ENCODE measurements at regions not wholly inside any gene's neighbourhood (a gene's known extent, or its start where the extent isn't known, plus 50 kb on each side); places are given as distances from the start of the nearest gene placed in this dataset.

DNA sequence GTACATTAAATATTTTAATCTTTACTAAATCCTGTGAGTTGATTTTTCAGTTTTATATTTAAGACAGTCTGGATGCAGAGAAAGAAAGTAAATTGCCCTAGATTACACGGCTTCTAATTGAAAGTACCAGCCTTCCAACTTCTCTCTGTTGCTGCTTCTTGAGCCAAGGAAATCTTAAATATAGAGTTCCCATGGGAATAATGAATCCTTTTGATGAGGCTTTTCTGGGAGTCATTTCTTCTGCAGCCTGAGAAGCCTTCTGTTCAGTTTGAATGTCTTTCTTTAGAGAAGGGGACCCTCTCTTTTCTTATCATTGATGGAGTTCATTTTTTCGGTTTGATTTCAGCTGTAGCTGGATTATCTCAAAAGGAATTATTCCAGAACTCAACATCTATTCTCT, 317.3 kb upstream of the PTPRD start:
- H3K4me3 ChIP-seq (ENCODE audit: control insufficient read depth in 1 of 7, extremely low read depth in 1 of 7, insufficient read depth in 4 of 7, low read depth in 2 of 7, low read length in 6 of 7): no peak overlapping the region
- CTCF ChIA-PET: no interaction called here
- no peak overlapping the region for H3K27ac ChIP-seq (ENCODE audit: insufficient read depth in 1 of 2, low read depth in 1 of 2, low read length in 2 of 2, poor library complexity in 1 of 2, severe bottlenecking in 2 of 2)
- H3K4me1 ChIP-seq (ENCODE audit: control extremely low read depth in 1 of 4, control insufficient read depth in 4 of 4, insufficient read depth in 4 of 4, low read length in 3 of 4): no peaks in the 10 kb centered on the region
- H3K36me3 ChIP-seq (ENCODE audit: control insufficient read depth in 4 of 4, insufficient read depth in 4 of 4, low read length in 3 of 4): no peaks in the 10 kb centered on the region
- POLR2A ChIA-PET: no interaction called here
- WGBS (ENCODE audit: insufficient coverage): 100% methylated on average over 1 of the region's 2 CpGs
- H3K9me3 ChIP-seq (ENCODE audit: control extremely low read depth in 1 of 5, control insufficient read depth in 4 of 5, insufficient read depth in 2 of 5, low read depth in 1 of 5, low read length in 4 of 5): no peaks in the 10 kb centered on the region
- no peaks in the 10 kb centered on the region for H3K27me3 ChIP-seq (replicated peaks in 2 of 5; ENCODE audit: control insufficient read depth in 4 of 5, insufficient read depth in 5 of 5, low read length in 4 of 5)
- no peak for DNase-seq

DNA sequence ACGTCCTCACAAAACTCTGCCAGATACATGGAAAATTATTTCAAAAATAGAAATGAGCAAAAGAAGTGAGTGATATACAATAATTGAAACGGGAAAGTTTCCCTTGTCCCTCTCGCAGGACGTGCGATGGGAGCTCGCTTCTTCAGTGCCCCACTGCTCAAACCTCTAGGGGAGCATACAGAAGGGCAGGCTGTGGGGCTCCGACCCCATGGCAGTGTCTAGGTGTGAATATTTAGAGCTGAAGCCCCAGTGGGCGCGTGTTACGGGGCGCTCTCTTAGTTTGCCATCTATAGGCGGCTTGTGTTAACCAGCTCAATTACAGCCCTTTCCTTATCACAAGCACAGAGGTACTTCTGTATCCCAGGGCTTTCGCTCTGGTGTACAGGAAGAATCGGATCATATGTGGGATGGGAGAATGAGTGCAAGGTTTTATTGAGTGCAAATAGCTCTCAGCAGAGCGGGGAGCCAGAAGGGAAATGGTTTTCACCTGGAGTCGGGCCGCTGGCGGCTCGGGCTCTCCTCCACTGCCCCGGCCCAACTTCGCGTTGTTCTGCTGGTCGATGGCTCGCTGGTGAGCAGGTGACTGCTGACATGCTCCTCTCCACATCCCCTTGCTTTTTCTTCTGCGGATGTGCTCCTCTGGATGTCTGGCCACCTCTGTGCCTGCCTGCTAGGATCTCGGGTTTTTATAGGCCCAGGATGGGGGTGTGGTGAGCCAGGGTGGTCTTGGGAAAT, 334.0 kb upstream of the PTPRD start:
- no peak overlapping the region for H3K27ac ChIP-seq (ENCODE audit: insufficient read depth in 1 of 2, low read depth in 1 of 2, low read length in 2 of 2, poor library complexity in 1 of 2, severe bottlenecking in 2 of 2)
- H3K4me1 ChIP-seq (ENCODE audit: control extremely low read depth in 1 of 4, control insufficient read depth in 4 of 4, insufficient read depth in 4 of 4, low read length in 3 of 4): no peaks in the 10 kb centered on the region
- H3K4me3 ChIP-seq (ENCODE audit: control insufficient read depth in 1 of 7, extremely low read depth in 1 of 7, insufficient read depth in 4 of 7, low read depth in 2 of 7, low read length in 6 of 7): no peak overlapping the region
- 97% methylated on average over 12 of the region's 26 CpGs for WGBS (ENCODE audit: insufficient coverage)
- CTCF ChIA-PET: no interaction called here
- H3K27me3 ChIP-seq (replicated peaks in 2 of 5; ENCODE audit: control insufficient read depth in 4 of 5, insufficient read depth in 5 of 5, low read length in 4 of 5): no peaks in the 10 kb centered on the region
- no peaks in the 10 kb centered on the region for H3K9me3 ChIP-seq (ENCODE audit: control extremely low read depth in 1 of 5, control insufficient read depth in 4 of 5, insufficient read depth in 2 of 5, low read depth in 1 of 5, low read length in 4 of 5)
- DNase-seq: no peak
- H3K36me3 ChIP-seq (ENCODE audit: control insufficient read depth in 4 of 4, insufficient read depth in 4 of 4, low read length in 3 of 4): no peaks in the 10 kb centered on the region
- POLR2A ChIA-PET: no interaction called here

DNA sequence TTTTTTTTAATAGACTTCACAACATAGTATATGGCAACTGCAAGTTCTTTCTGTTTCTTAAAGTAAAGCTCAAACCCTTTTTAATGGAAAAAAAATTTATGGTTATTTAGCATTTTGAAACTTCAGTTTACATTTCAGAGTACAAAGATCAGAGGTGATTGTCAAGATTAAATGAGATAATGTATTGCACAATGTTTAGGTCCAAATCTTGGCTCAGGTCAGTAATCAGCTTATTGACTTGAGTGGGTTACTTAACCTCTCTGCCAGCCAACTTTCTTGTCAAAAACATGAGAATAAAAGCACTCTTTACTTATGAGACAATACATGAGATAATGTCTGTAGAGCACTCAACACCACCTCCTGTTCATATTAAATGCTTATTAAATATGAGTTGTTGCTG, 345.1 kb upstream of the PTPRD start:
- ChIA-PET CTCF (no interaction called here), POLR2A (interaction anchor here (0.6 kb wide), 1 partner anchor 119 kb away, joined by 3 read pairs; no protein-coding TSS in a partner anchor)
- DNase-seq: no peak
- Histone ChIP-seq H3K27ac (ENCODE audit: insufficient read depth in 1 of 2, low read depth in 1 of 2, low read length in 2 of 2, poor library complexity in 1 of 2, severe bottlenecking in 2 of 2) (no peak overlapping the region), H3K36me3 (ENCODE audit: control insufficient read depth in 4 of 4, insufficient read depth in 4 of 4, low read length in 3 of 4) (no peaks in the 10 kb centered on the region), H3K9me3 (ENCODE audit: control extremely low read depth in 1 of 5, control insufficient read depth in 4 of 5, insufficient read depth in 2 of 5, low read depth in 1 of 5, low read length in 4 of 5) (no peaks in the 10 kb centered on the region), H3K4me1 (ENCODE audit: control extremely low read depth in 1 of 4, control insufficient read depth in 4 of 4, insufficient read depth in 4 of 4, low read length in 3 of 4) (no peaks in the 10 kb centered on the region), H3K27me3 (replicated peaks in 2 of 5; ENCODE audit: control insufficient read depth in 4 of 5, insufficient read depth in 5 of 5, low read length in 4 of 5) (no peaks in the 10 kb centered on the region), H3K4me3 (ENCODE audit: control insufficient read depth in 1 of 7, extremely low read depth in 1 of 7, insufficient read depth in 4 of 7, low read depth in 2 of 7, low read length in 6 of 7) (no peak overlapping the region)

DNA sequence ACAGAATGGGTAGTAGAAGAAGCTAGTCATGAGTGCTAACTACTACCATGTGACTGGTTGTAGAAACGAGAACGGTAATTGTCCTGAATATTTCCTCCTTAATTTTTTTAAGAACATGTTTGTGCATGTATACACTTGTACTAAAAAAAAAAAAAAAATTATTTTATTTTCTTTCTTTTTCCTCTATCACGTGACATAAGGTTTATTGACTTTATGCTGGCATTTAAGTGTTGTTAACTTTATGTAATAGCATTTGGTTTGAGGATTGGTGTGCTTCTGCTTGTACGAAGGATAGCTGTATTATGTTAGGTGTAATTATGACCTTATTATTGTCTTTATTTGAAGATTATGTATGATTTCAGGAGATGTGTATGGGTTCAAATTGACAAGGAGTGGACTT, 349.1 kb upstream of the PTPRD start:
- no peaks in the 10 kb centered on the region for H3K9me3 ChIP-seq (ENCODE audit: control extremely low read depth in 1 of 5, control insufficient read depth in 4 of 5, insufficient read depth in 2 of 5, low read depth in 1 of 5, low read length in 4 of 5)
- H3K4me1 ChIP-seq (ENCODE audit: control extremely low read depth in 1 of 4, control insufficient read depth in 4 of 4, insufficient read depth in 4 of 4, low read length in 3 of 4): no peaks in the 10 kb centered on the region
- ChIA-PET POLR2A (no interaction called here), CTCF (no interaction called here)
- no peaks in the 10 kb centered on the region for H3K36me3 ChIP-seq (ENCODE audit: control insufficient read depth in 4 of 4, insufficient read depth in 4 of 4, low read length in 3 of 4)
- WGBS (ENCODE audit: insufficient coverage): no CpG with 5 or more reads among the region's 4 CpGs
- no peaks in the 10 kb centered on the region for H3K27me3 ChIP-seq (replicated peaks in 2 of 5; ENCODE audit: control insufficient read depth in 4 of 5, insufficient read depth in 5 of 5, low read length in 4 of 5)
- no peak for DNase-seq
- no peak overlapping the region for H3K4me3 ChIP-seq (ENCODE audit: control insufficient read depth in 1 of 7, extremely low read depth in 1 of 7, insufficient read depth in 4 of 7, low read depth in 2 of 7, low read length in 6 of 7)
- no peak overlapping the region for H3K27ac ChIP-seq (ENCODE audit: insufficient read depth in 1 of 2, low read depth in 1 of 2, low read length in 2 of 2, poor library complexity in 1 of 2, severe bottlenecking in 2 of 2)

DNA sequence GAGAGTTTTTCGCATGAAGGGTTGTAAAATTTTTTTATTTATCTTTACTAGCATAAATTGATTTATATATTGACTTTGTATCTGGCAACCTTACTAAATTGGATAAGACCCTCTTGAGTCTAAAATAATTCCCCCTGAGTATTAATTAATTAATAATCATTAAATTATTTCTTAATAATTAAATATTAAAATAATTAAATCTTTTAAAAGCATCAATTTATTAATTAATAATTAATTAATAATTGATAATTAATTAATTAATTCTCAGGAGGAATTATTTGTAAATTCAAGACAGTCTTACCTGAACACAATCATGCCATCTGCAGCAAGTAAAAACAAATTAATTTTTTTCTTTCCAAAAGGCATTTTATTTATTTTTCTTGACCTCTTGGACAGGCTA, 370.4 kb upstream of the PTPRD start:
- no peak for DNase-seq
- ChIA-PET POLR2A (no interaction called here), CTCF (no interaction called here)
- no peaks in the 10 kb centered on the region for H3K27me3 ChIP-seq (replicated peaks in 2 of 5; ENCODE audit: control insufficient read depth in 4 of 5, insufficient read depth in 5 of 5, low read length in 4 of 5)
- H3K27ac ChIP-seq (ENCODE audit: insufficient read depth in 1 of 2, low read depth in 1 of 2, low read length in 2 of 2, poor library complexity in 1 of 2, severe bottlenecking in 2 of 2): no peak overlapping the region
- no CpG with 5 or more reads among the region's 1 CpG for WGBS (ENCODE audit: insufficient coverage)
- no peaks in the 10 kb centered on the region for H3K36me3 ChIP-seq (ENCODE audit: control insufficient read depth in 4 of 4, insufficient read depth in 4 of 4, low read length in 3 of 4)
- no peaks in the 10 kb centered on the region for H3K9me3 ChIP-seq (ENCODE audit: control extremely low read depth in 1 of 5, control insufficient read depth in 4 of 5, insufficient read depth in 2 of 5, low read depth in 1 of 5, low read length in 4 of 5)
- H3K4me3 ChIP-seq (ENCODE audit: control insufficient read depth in 1 of 7, extremely low read depth in 1 of 7, insufficient read depth in 4 of 7, low read depth in 2 of 7, low read length in 6 of 7): no peak overlapping the region
- H3K4me1 ChIP-seq (ENCODE audit: control extremely low read depth in 1 of 4, control insufficient read depth in 4 of 4, insufficient read depth in 4 of 4, low read length in 3 of 4): no peaks in the 10 kb centered on the region

DNA sequence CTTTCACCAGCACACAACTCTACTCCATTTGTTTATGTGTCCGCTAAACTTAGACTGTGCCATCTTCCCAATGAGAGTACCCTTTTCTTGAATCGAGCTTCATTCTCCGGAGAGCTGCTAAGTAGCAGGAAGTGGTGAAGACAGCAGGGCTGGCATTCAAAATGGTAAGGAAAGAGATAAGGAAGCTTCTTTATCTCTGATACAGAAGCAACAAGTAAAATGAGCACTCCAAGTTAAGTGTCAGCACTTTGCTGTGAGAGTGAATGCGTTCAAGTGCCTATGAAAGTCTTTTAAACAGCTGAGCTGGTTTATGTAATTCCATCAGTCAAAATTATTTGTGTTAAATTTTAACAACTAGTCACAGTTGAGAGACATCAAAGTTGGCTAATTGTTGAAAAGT, 386.8 kb upstream of the PTPRD start:
- no peaks in the 10 kb centered on the region for H3K36me3 ChIP-seq (ENCODE audit: control insufficient read depth in 4 of 4, insufficient read depth in 4 of 4, low read length in 3 of 4)
- no peaks in the 10 kb centered on the region for H3K9me3 ChIP-seq (ENCODE audit: control extremely low read depth in 1 of 5, control insufficient read depth in 4 of 5, insufficient read depth in 2 of 5, low read depth in 1 of 5, low read length in 4 of 5)
- ChIA-PET POLR2A (no interaction called here), CTCF (no interaction called here)
- DNase-seq: no peak
- H3K4me3 ChIP-seq (ENCODE audit: control insufficient read depth in 1 of 7, extremely low read depth in 1 of 7, insufficient read depth in 4 of 7, low read depth in 2 of 7, low read length in 6 of 7): no peak overlapping the region
- WGBS (ENCODE audit: insufficient coverage): 80% methylated on average over 3 of the region's 4 CpGs
- H3K27ac ChIP-seq (ENCODE audit: insufficient read depth in 1 of 2, low read depth in 1 of 2, low read length in 2 of 2, poor library complexity in 1 of 2, severe bottlenecking in 2 of 2): no peak overlapping the region
- H3K27me3 ChIP-seq (replicated peaks in 2 of 5; ENCODE audit: control insufficient read depth in 4 of 5, insufficient read depth in 5 of 5, low read length in 4 of 5): no peaks in the 10 kb centered on the region
- H3K4me1 ChIP-seq (ENCODE audit: control extremely low read depth in 1 of 4, control insufficient read depth in 4 of 4, insufficient read depth in 4 of 4, low read length in 3 of 4): no peaks in the 10 kb centered on the region

DNA sequence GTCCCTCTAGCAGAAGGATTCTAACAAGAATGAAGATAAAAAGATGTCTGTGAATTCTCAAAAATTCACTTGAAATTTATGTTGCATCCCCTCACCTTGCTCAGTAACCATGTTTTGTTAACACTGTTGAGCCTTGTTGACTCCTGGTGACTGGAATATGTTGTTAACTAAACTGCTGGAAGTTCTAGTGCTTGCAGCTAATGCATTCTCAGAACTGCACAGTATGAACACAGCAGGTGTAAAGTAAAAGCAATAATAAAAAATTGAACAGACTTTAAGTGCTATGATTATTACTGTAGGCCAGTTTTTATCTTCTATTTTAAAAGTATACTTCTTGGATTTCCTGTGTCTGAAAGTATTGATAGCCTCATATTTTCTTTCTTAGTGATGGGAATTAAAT, 388.7 kb upstream of the PTPRD start:
- no peaks in the 10 kb centered on the region for H3K36me3 ChIP-seq (ENCODE audit: control insufficient read depth in 4 of 4, insufficient read depth in 4 of 4, low read length in 3 of 4)
- ChIA-PET CTCF (no interaction called here), POLR2A (no interaction called here)
- H3K4me3 ChIP-seq (ENCODE audit: control insufficient read depth in 1 of 7, extremely low read depth in 1 of 7, insufficient read depth in 4 of 7, low read depth in 2 of 7, low read length in 6 of 7): no peak overlapping the region
- H3K4me1 ChIP-seq (ENCODE audit: control extremely low read depth in 1 of 4, control insufficient read depth in 4 of 4, insufficient read depth in 4 of 4, low read length in 3 of 4): no peaks in the 10 kb centered on the region
- DNase-seq: no peak
- no peaks in the 10 kb centered on the region for H3K9me3 ChIP-seq (ENCODE audit: control extremely low read depth in 1 of 5, control insufficient read depth in 4 of 5, insufficient read depth in 2 of 5, low read depth in 1 of 5, low read length in 4 of 5)
- H3K27me3 ChIP-seq (replicated peaks in 2 of 5; ENCODE audit: control insufficient read depth in 4 of 5, insufficient read depth in 5 of 5, low read length in 4 of 5): no peaks in the 10 kb centered on the region
- no peak overlapping the region for H3K27ac ChIP-seq (ENCODE audit: insufficient read depth in 1 of 2, low read depth in 1 of 2, low read length in 2 of 2, poor library complexity in 1 of 2, severe bottlenecking in 2 of 2)
